ENCODE measurements at regions not wholly inside any gene's neighbourhood (a gene's known extent, or its start where the extent isn't known, plus 50 kb on each side); places are given as distances from the start of the nearest gene placed in this dataset.

GRCh38 chr2:167646557-167646956 is 600.8 kb downstream of the STK39 start:
- TF ChIP-seq CTCF (conservative IDR thresholded peaks at IDR 0.05; ENCODE audit: low read length) (no peak), EZH2phosphoT487 (IDR thresholded peaks at IDR 0.05; ENCODE audit: borderline replicate concordance, low read depth, low read length) (no peak)
